Endodermal cell (in vitro differentiated cells): ENCODE measurements at regions not wholly inside any gene's neighbourhood (a gene's known extent, or its start where the extent isn't known, plus 50 kb on each side); places are given as distances from the start of the nearest gene placed in this dataset.

Experiments used
- DNase-seq: peaks from one replicate; pipeline ENCODE4 v3.0.0-alpha.2; 2017
- H3K27ac ChIP-seq: 2 replicates; pipeline ENCODE4 v1.5.1; 2013; ENCODE audit warnings: mild to moderate bottlenecking, low read depth, low read length, moderate library complexity
- H3K27me3 ChIP-seq: 2 replicates; pipeline ENCODE4 v1.6.1; 2013; ENCODE audit warnings: mild to moderate bottlenecking, low read length, moderate library complexity; ENCODE audit not compliant: insufficient read depth, control insufficient read depth, poor library complexity, severe bottlenecking
- H3K36me3 ChIP-seq: 2 replicates; pipeline ENCODE4 v1.7.0; 2013; ENCODE audit warnings: mild to moderate bottlenecking, low read length, moderate library complexity; ENCODE audit not compliant: control insufficient read depth, insufficient read depth
- H3K4me1 ChIP-seq: one replicate; pipeline ENCODE4 v1.7.0; 2013; ENCODE audit warnings: low read length; ENCODE audit not compliant: control insufficient read depth, insufficient read depth
- H3K4me3 ChIP-seq: 2 replicates; pipeline ENCODE4 v1.5.1; 2013; ENCODE audit warnings: mild to moderate bottlenecking, low read length, moderate library complexity
- H3K9ac ChIP-seq: 2 replicates; pipeline ENCODE4 v1.6.1; 2013; ENCODE audit warnings: mild to moderate bottlenecking, low read length, moderate library complexity; ENCODE audit not compliant: poor library complexity, severe bottlenecking; ENCODE audit errors: extremely low read depth
- H3K9me3 ChIP-seq: 2 replicates; pipeline ENCODE4 v1.6.1; 2013; ENCODE audit warnings: mild to moderate bottlenecking, low read length, moderate library complexity; ENCODE audit not compliant: control insufficient read depth
- H3K27ac Mint-ChIP-seq: 2 replicates; pipeline ENCODE4 v1.8.0; 2020; ENCODE audit warnings: mixed read lengths
- H3K27me3 Mint-ChIP-seq: 2 replicates; pipeline ENCODE4 v1.8.0; 2021; ENCODE audit warnings: mild to moderate bottlenecking, mixed read lengths; ENCODE audit not compliant: insufficient read depth
- H3K36me3 Mint-ChIP-seq: 2 replicates; pipeline ENCODE4 v1.8.0; 2020; ENCODE audit warnings: low read depth, mixed read lengths
- H3K4me1 Mint-ChIP-seq: 2 replicates; pipeline ENCODE4 v1.8.0; 2020; ENCODE audit warnings: mixed read lengths
- H3K4me3 Mint-ChIP-seq: 2 replicates; pipeline ENCODE4 v1.8.0; 2020; ENCODE audit warnings: mild to moderate bottlenecking, moderate library complexity, mixed read lengths
- H3K9me3 Mint-ChIP-seq: 2 replicates; pipeline ENCODE4 v1.8.0; 2020; ENCODE audit warnings: mild to moderate bottlenecking, mixed read lengths
- CTCF ChIP-seq: fragments of 200-600 bp; sonication (generic); conservative IDR thresholded peaks from 2 replicates; pipeline ENCODE4 v1.5.0; 2021; ENCODE audit warnings: antibody characterized with exemption, mild to moderate bottlenecking
- WGBS, 2 experiments: methylation state at CpG; one replicate each; pipeline versions ENCODE4 v1.1.5 to v1.1.7; 2013; ENCODE audit warnings: missing lambda C conversion rate in 2 of 2, mixed read lengths in 1 of 2; ENCODE audit not compliant: insufficient coverage in 1 of 2, insufficient read length in 1 of 2; 5-methylcytosine and 5-hydroxymethylcytosine counted together

- no peaks in the 10 kb centered on the region for H3K9me3 ChIP-seq
- no peak for TF ChIP-seq CTCF
- no peaks in the 10 kb centered on the region for H3K36me3 Mint-ChIP-seq
- no peak overlapping the region for H3K9ac ChIP-seq
- H3K4me1 Mint-ChIP-seq = peaks cover 26% of the 10 kb centered on the region
- no peaks in the 10 kb centered on the region for H3K27me3 Mint-ChIP-seq
- DNase-seq = peak; percentile 63
- H3K4me3 Mint-ChIP-seq = no peak overlapping the region
- WGBS, 2 experiments = 76 to 86% methylated on average over 3 of the region's 3 CpGs
- no peak overlapping the region for H3K4me3 ChIP-seq
- no peaks in the 10 kb centered on the region for H3K9me3 Mint-ChIP-seq
- peak overlapping the region; percentile 12 for H3K27ac Mint-ChIP-seq
- no peaks in the 10 kb centered on the region for H3K27me3 ChIP-seq
- H3K36me3 ChIP-seq = no peaks in the 10 kb centered on the region
- H3K4me1 ChIP-seq = peaks cover 8% of the 10 kb centered on the region
- H3K27ac ChIP-seq = no peak overlapping the region
Measured at GRCh38 chr5:120843390-120843980, 379.4 kb downstream of the PRR16 start.

GRCh38 chr5:120848883-120849282, 384.8 kb downstream of the PRR16 start:
- Mint-ChIP-seq H3K4me1 (peaks cover 25% of the 10 kb centered on the region), H3K27me3 (peaks cover 5% of the 10 kb centered on the region), H3K9me3 (no peaks in the 10 kb centered on the region), H3K27ac (no peak overlapping the region), H3K4me3 (no peak overlapping the region), H3K36me3 (no peaks in the 10 kb centered on the region)
- WGBS, 2 experiments = 67 to 81% methylated on average over 1 to 2 of the region's 2 CpGs
- no peaks in the 10 kb centered on the region for H3K36me3 ChIP-seq
- H3K4me1 ChIP-seq = peaks cover 14% of the 10 kb centered on the region
- no peak overlapping the region for H3K4me3 ChIP-seq
- peak; percentile 63 for DNase-seq
- no peaks in the 10 kb centered on the region for H3K27me3 ChIP-seq
- TF ChIP-seq CTCF = no peak
- no peaks in the 10 kb centered on the region for H3K9me3 ChIP-seq
- H3K27ac ChIP-seq = no peak overlapping the region
- no peak overlapping the region for H3K9ac ChIP-seq

GRCh38 chr5:120852222-120852860, 388.2 kb downstream of the PRR16 start:
- H3K4me1 ChIP-seq = peaks cover 10% of the 10 kb centered on the region
- H3K9ac ChIP-seq = no peak overlapping the region
- no peaks in the 10 kb centered on the region for H3K9me3 ChIP-seq
- TF ChIP-seq CTCF = no peak
- 84% methylated on average over 1 of the region's 1 CpG; no CpG with 5 or more reads in 1 of the 2 experiments for WGBS, 2 experiments
- peak; percentile 67 for DNase-seq
- H3K27me3 ChIP-seq = no peaks in the 10 kb centered on the region
- Mint-ChIP-seq H3K36me3 (no peaks in the 10 kb centered on the region), H3K4me3 (no peak overlapping the region), H3K4me1 (peaks cover 18% of the 10 kb centered on the region), H3K9me3 (no peaks in the 10 kb centered on the region), H3K27ac (peak overlapping the region; percentile 19), H3K27me3 (peaks cover 5% of the 10 kb centered on the region)
- no peak overlapping the region for H3K4me3 ChIP-seq
- no peaks in the 10 kb centered on the region for H3K36me3 ChIP-seq
- H3K27ac ChIP-seq = no peak overlapping the region
